BJ (cell line): ENCODE measurements at regions not wholly inside any gene's neighbourhood (a gene's known extent, or its start where the extent isn't known, plus 50 kb on each side); places are given as distances from the start of the nearest gene placed in this dataset.

ENCODE experiments used
- CTCF ChIA-PET: fragments of 350-600 bp; formaldehyde crosslinking; extraction: SDS; loops from one replicate; lab custom pipeline; 2021; ENCODE audit warnings: antibody characterized with exemption, inconsistent platforms; lab: Yijun Ruan, JAX
- POLR2A ChIA-PET: fragments of 300-600 bp; sonication (Branson Sonifier 250); formaldehyde crosslinking; extraction: SDS; loops from one replicate; lab custom pipeline; 2021; ENCODE audit warnings: antibody characterized with exemption; lab: Charles Lee
- DNase-seq: peaks from one replicate; pipeline ENCODE4 v3.0.0-alpha.2; 2011; ENCODE audit warnings: low read depth
- H3K27me3 ChIP-seq: 2 replicates; pipeline ENCODE4 v1.6.0; 2011; ENCODE audit warnings: low read length; ENCODE audit not compliant: control insufficient read depth, insufficient read depth
- H3K36me3 ChIP-seq: 2 replicates; pipeline ENCODE4 v1.5.1; 2011; ENCODE audit warnings: low read length; ENCODE audit not compliant: control insufficient read depth, insufficient read depth
- H3K4me3 ChIP-seq: 2 replicates; pipeline ENCODE4 v1.5.1; 2011; ENCODE audit warnings: low read depth, mild to moderate bottlenecking, control low read depth, low read length
- TF ChIP-seq, protein P1 (sequence below): IDR thresholded peaks from 2 replicates; pipeline ENCODE4 v1.5.1; 2011; ENCODE audit warnings: low read depth, mild to moderate bottlenecking, control low read depth, inconsistent platforms, low read length, moderate library complexity; ENCODE audit not compliant: insufficient read depth

DNA sequence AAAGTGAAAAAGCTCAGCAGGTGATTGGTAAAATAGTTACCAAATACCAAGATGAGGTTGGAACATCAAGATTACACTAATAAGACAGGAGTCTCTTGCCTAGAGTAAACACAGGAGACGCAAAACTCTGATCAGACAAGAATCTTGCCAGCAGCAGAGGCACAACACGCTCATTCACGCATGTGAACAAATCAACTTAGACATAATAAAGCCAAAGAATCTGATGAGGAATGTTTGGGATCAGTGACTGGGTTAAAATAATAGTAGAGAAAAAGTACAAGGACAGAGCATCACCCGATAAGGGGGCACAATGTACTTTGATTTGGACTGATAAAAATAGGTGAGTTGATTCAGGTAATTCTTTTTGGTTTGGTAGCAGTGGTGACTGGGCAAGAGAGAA lies 159.5 kb upstream of the GRIP1 start:
- ChIA-PET CTCF (no interaction called here), POLR2A (no interaction called here)
- H3K27me3 ChIP-seq = no peaks in the 10 kb centered on the region
- no peak for DNase-seq
- TF ChIP-seq, protein P1, sequence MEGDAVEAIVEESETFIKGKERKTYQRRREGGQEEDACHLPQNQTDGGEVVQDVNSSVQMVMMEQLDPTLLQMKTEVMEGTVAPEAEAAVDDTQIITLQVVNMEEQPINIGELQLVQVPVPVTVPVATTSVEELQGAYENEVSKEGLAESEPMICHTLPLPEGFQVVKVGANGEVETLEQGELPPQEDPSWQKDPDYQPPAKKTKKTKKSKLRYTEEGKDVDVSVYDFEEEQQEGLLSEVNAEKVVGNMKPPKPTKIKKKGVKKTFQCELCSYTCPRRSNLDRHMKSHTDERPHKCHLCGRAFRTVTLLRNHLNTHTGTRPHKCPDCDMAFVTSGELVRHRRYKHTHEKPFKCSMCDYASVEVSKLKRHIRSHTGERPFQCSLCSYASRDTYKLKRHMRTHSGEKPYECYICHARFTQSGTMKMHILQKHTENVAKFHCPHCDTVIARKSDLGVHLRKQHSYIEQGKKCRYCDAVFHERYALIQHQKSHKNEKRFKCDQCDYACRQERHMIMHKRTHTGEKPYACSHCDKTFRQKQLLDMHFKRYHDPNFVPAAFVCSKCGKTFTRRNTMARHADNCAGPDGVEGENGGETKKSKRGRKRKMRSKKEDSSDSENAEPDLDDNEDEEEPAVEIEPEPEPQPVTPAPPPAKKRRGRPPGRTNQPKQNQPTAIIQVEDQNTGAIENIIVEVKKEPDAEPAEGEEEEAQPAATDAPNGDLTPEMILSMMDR = no peak
- H3K4me3 ChIP-seq = no peak overlapping the region
- no peaks in the 10 kb centered on the region for H3K36me3 ChIP-seq

DNA sequence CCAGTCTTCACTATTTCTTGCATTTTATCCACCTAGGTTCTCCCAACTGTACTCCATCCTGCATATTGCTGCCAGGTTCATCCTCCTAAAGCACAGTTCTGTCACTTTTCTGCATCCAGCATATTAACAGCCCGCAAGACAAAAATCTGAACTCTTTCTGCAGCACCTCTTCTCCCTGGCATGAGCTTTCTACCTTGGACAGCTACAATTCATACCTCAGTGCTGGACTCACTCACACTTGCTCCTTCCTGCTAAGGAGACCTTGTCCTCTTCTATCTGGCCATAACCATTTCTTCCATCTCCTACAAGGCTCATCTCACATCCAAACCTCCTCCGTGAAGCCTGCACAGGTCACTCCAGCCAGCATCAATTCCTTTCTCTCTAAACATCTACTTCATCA lies 170.1 kb upstream of the GRIP1 start:
- no peak for DNase-seq
- TF ChIP-seq, protein P1 = no peak
- Histone ChIP-seq H3K4me3 (no peak overlapping the region), H3K27me3 (no peaks in the 10 kb centered on the region), H3K36me3 (no peaks in the 10 kb centered on the region)
- POLR2A ChIA-PET = no interaction called here
- CTCF ChIA-PET = interaction anchor here (0.6 kb wide), 1 partner anchor 570 kb away, joined by 3 read pairs; no protein-coding TSS in a partner anchor

DNA sequence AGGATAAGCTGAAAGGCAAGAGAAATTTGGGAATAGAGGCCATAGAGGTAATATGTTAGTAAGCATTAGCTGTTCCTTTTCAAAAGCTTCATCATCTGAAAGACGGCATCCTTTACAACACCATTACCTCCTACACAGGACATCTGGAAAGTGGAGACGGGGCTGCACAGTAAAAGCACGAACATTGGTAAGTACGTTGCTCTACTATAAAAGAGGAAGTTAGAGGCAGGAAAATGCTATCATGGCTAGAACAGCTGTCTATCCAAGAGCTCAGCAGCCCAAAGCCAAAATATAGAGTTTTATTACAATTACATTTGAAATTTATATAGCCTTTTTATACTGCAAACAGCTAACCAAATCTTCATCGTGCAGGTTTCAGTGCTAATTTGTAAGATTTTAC lies 172.3 kb upstream of the GRIP1 start:
- ChIA-PET CTCF (interaction anchor here (2.0 kb wide), 1 partner anchor 10 kb away, joined by 9 read pairs; no protein-coding TSS in a partner anchor), POLR2A (no interaction called here)
- Histone ChIP-seq H3K4me3 (no peak overlapping the region), H3K36me3 (no peaks in the 10 kb centered on the region), H3K27me3 (no peaks in the 10 kb centered on the region)
- DNase-seq = no peak
- TF ChIP-seq, protein P1 = no peak

DNA sequence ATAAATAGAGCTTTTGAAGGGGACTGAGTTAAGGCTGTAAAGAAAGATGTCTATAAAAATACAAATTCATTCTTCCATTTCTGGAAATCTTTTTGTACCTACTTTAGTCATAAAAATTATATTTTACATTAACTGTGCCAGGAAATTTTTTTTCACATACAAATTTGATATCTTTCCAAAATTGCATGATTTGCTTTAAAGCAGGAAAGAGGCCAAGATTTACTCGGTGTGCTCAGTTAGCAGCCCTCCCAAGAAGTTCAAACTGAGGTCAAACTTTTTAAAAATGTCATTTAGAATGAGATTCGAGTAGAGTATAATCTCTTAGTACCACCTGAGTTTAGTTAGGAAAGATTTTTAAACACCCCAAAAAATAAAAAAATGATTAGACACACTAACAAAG lies 173.2 kb upstream of the GRIP1 start:
- TF ChIP-seq, protein P1 = no peak
- CTCF ChIA-PET = interaction anchor here (2.0 kb wide), 1 partner anchor 9 kb away, joined by 9 read pairs; no protein-coding TSS in a partner anchor

DNA sequence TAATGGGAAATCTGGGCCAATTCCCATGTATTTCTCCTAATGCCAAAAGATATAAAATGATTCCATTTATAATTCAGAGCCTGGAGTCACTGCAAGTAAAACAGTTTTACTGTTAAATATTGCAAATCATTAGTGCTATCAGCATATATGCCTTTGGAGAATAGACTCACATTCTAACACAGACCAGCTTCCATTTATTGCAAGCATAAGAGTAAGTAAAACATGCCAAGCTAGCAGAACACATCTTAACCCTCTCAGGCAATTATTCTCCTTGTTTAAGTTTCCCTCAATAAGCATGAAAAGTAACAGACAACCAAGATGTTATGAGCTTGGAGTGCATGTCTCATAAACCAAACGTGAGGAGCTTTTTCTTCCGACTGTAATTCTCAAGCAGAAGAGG lies 173.9 kb upstream of the GRIP1 start:
- ChIA-PET CTCF (interaction anchor here (1.0 kb wide), 1 partner anchor 11 kb away, joined by 4 read pairs; no protein-coding TSS in a partner anchor), POLR2A (no interaction called here)
- Histone ChIP-seq H3K4me3 (no peak overlapping the region), H3K27me3 (no peaks in the 10 kb centered on the region), H3K36me3 (no peaks in the 10 kb centered on the region)
- no peak for DNase-seq
- TF ChIP-seq, protein P1 = no peak

More for the DNA sequence above, 173.2 kb upstream of the GRIP1 start:
- POLR2A ChIA-PET = no interaction called here
- Histone ChIP-seq H3K4me3 (no peak overlapping the region), H3K36me3 (no peaks in the 10 kb centered on the region), H3K27me3 (no peaks in the 10 kb centered on the region)
- no peak for DNase-seq
